ENCODE measurements at regions not wholly inside any gene's neighbourhood (a gene's known extent, or its start where the extent isn't known, plus 50 kb on each side); places are given as distances from the start of the nearest gene placed in this dataset.
"Not testable (repeated sequence)": the region's sequence is repeated elsewhere in the genome, so short reads cannot be mapped to it uniquely, and the experiment has no call there.

DNA sequence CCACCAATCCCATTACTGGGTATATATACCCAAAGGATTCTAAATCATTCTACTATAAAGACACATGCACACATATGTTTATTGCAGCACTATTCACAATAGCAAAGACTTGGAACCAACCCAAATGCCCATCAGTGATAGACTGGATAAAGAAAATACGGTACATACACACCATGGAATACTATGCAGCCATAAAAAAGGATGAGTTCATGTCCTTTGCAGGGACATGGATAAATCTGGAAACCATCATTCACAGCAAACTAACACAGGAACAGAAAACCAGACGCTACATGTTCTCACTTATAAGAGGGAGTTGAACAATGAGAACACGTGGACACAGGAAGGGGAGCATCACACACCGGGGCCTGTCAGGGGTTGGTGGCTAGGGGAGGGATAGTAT, 154.3 kb downstream of the TPBG start:
- WGBS: 98% methylated on average over 4 of the region's 4 CpGs
- not testable (repeated sequence) for H3K4me3 ChIP-seq (ENCODE audit: insufficient read depth in 1 of 2, low read depth in 1 of 2, low read length in 2 of 2); H3K9ac ChIP-seq (ENCODE audit: low read length); H3K27me3 ChIP-seq (ENCODE audit: control insufficient read depth in 1 of 2, insufficient read depth in 1 of 2, low read length in 2 of 2); H2BK15ac ChIP-seq (ENCODE audit: low read depth, poor library complexity, severe bottlenecking); H2AFZ ChIP-seq (ENCODE audit: low read depth, low read length); H3K18ac ChIP-seq (ENCODE audit: low read depth in 1 of 2, low read length in 2 of 2); DNase-seq; H3K23ac ChIP-seq (ENCODE audit: low read length in 2 of 2); H3K14ac ChIP-seq (ENCODE audit: low read length in 2 of 2); H3K4ac ChIP-seq (ENCODE audit: low read depth in 1 of 2, low read length in 2 of 2); H3K4me1 ChIP-seq (ENCODE audit: control insufficient read depth, insufficient read depth, low read depth, low read length); H3K4me2 ChIP-seq (ENCODE audit: low read length, poor library complexity, severe bottlenecking); H2BK5ac ChIP-seq (ENCODE audit: low read depth, low read length, poor library complexity, severe bottlenecking); H3K79me1 ChIP-seq (replicated peaks; ENCODE audit: low read length, poor library complexity, severe bottlenecking); H4K91ac ChIP-seq (ENCODE audit: low read length); H3K27ac ChIP-seq (ENCODE audit: low read length, poor library complexity, severe bottlenecking); H3K36me3 ChIP-seq (ENCODE audit: control insufficient read depth in 1 of 2, insufficient read depth in 2 of 2, low read depth in 1 of 2, low read length in 2 of 2); H2AK5ac ChIP-seq (ENCODE audit: low read length, severe bottlenecking); H2BK12ac ChIP-seq (ENCODE audit: low read length in 2 of 2); H4K8ac ChIP-seq (ENCODE audit: low read length); H2BK120ac ChIP-seq (ENCODE audit: low read depth, low read length)
- peaks cover 22% of the 10 kb centered on the region for H3K9me3 ChIP-seq (ENCODE audit: control insufficient read depth, low read length)

DNA sequence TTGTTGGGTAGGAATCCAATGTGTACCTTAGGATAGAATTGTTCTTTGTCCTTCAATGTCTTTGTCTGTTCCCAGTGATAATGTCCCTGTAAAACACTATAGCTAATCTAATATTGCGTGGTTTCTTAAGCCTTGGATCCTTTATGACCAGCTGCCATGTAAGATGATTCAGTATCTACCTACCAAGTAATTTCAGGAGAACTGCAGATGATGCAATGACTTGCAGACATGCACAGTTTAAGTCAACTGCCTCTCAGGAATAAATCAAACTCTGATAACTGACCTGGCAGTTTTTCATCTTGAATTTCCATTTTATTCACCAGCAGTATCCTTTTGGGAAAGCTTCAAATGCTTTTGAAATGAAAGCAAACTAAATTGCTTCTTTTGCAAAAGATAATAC, 157.8 kb downstream of the TPBG start:
- H4K91ac ChIP-seq (ENCODE audit: low read length): no peak overlapping the region
- no peak overlapping the region for H3K18ac ChIP-seq (ENCODE audit: low read depth in 1 of 2, low read length in 2 of 2)
- no peak overlapping the region for H3K14ac ChIP-seq (ENCODE audit: low read length in 2 of 2)
- peaks cover 10% of the 10 kb centered on the region for H3K9me3 ChIP-seq (ENCODE audit: control insufficient read depth, low read length)
- H2BK15ac ChIP-seq (ENCODE audit: low read depth, poor library complexity, severe bottlenecking): no peak overlapping the region
- H3K4me2 ChIP-seq (ENCODE audit: low read length, poor library complexity, severe bottlenecking): no peak overlapping the region
- no peak overlapping the region for H2BK120ac ChIP-seq (ENCODE audit: low read depth, low read length)
- H3K23ac ChIP-seq (ENCODE audit: low read length in 2 of 2): no peak overlapping the region
- H2BK12ac ChIP-seq (ENCODE audit: low read length in 2 of 2): no peak overlapping the region
- no peak overlapping the region for H2BK5ac ChIP-seq (ENCODE audit: low read depth, low read length, poor library complexity, severe bottlenecking)
- no peaks in the 10 kb centered on the region for H3K36me3 ChIP-seq (ENCODE audit: control insufficient read depth in 1 of 2, insufficient read depth in 2 of 2, low read depth in 1 of 2, low read length in 2 of 2)
- H3K4me3 ChIP-seq (ENCODE audit: insufficient read depth in 1 of 2, low read depth in 1 of 2, low read length in 2 of 2): no peak overlapping the region
- no peak overlapping the region for H2AK5ac ChIP-seq (ENCODE audit: low read length, severe bottlenecking)
- H3K27ac ChIP-seq (ENCODE audit: low read length, poor library complexity, severe bottlenecking): no peak overlapping the region
- WGBS: 92% methylated on average over 1 of the region's 1 CpG
- H4K8ac ChIP-seq (ENCODE audit: low read length): no peak overlapping the region
- H3K9ac ChIP-seq (ENCODE audit: low read length): no peak overlapping the region
- H3K4ac ChIP-seq (ENCODE audit: low read depth in 1 of 2, low read length in 2 of 2): no peak overlapping the region
- DNase-seq: no peak
- H3K27me3 ChIP-seq (ENCODE audit: control insufficient read depth in 1 of 2, insufficient read depth in 1 of 2, low read length in 2 of 2): no peaks in the 10 kb centered on the region
- H3K79me1 ChIP-seq (replicated peaks; ENCODE audit: low read length, poor library complexity, severe bottlenecking): no peaks in the 10 kb centered on the region
- H3K4me1 ChIP-seq (ENCODE audit: control insufficient read depth, insufficient read depth, low read depth, low read length): no peaks in the 10 kb centered on the region
- no peak overlapping the region for H2AFZ ChIP-seq (ENCODE audit: low read depth, low read length)

DNA sequence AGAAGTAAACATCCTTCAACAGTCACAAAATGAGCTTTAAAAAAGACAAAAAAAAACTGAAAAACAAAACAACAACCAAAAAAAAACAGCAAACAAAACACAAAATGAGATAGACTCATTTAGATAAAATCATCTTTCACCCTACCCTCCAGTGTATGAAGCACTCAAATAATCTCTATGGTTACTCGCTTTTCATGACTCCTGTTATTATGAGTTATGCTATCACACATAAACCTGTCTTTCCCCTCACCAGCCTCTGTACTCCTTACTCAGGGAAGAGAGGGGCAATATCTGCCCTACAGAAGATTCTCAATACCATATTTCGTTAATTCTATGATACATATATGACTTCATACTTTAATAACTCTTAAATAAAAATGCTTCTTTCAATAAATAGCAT, 158.2 kb downstream of the TPBG start:
- H2BK15ac ChIP-seq (ENCODE audit: low read depth, poor library complexity, severe bottlenecking): no peak overlapping the region
- no peak overlapping the region for H3K4me3 ChIP-seq (ENCODE audit: insufficient read depth in 1 of 2, low read depth in 1 of 2, low read length in 2 of 2)
- no peak overlapping the region for H2AFZ ChIP-seq (ENCODE audit: low read depth, low read length)
- no peak overlapping the region for H2BK5ac ChIP-seq (ENCODE audit: low read depth, low read length, poor library complexity, severe bottlenecking)
- H3K14ac ChIP-seq (ENCODE audit: low read length in 2 of 2): no peak overlapping the region
- no peak overlapping the region for H3K4me2 ChIP-seq (ENCODE audit: low read length, poor library complexity, severe bottlenecking)
- no peak overlapping the region for H2BK120ac ChIP-seq (ENCODE audit: low read depth, low read length)
- no peak overlapping the region for H3K18ac ChIP-seq (ENCODE audit: low read depth in 1 of 2, low read length in 2 of 2)
- H3K9me3 ChIP-seq (ENCODE audit: control insufficient read depth, low read length): peaks cover 10% of the 10 kb centered on the region
- no peak for DNase-seq
- H3K27me3 ChIP-seq (ENCODE audit: control insufficient read depth in 1 of 2, insufficient read depth in 1 of 2, low read length in 2 of 2): no peaks in the 10 kb centered on the region
- H2AK5ac ChIP-seq (ENCODE audit: low read length, severe bottlenecking): no peak overlapping the region
- H3K4ac ChIP-seq (ENCODE audit: low read depth in 1 of 2, low read length in 2 of 2): no peak overlapping the region
- no peaks in the 10 kb centered on the region for H3K4me1 ChIP-seq (ENCODE audit: control insufficient read depth, insufficient read depth, low read depth, low read length)
- no peak overlapping the region for H3K9ac ChIP-seq (ENCODE audit: low read length)
- H4K8ac ChIP-seq (ENCODE audit: low read length): no peak overlapping the region
- 91% methylated on average over 1 of the region's 2 CpGs for WGBS
- no peak overlapping the region for H3K27ac ChIP-seq (ENCODE audit: low read length, poor library complexity, severe bottlenecking)
- no peak overlapping the region for H2BK12ac ChIP-seq (ENCODE audit: low read length in 2 of 2)
- no peaks in the 10 kb centered on the region for H3K79me1 ChIP-seq (replicated peaks; ENCODE audit: low read length, poor library complexity, severe bottlenecking)
- no peaks in the 10 kb centered on the region for H3K36me3 ChIP-seq (ENCODE audit: control insufficient read depth in 1 of 2, insufficient read depth in 2 of 2, low read depth in 1 of 2, low read length in 2 of 2)
- no peak overlapping the region for H3K23ac ChIP-seq (ENCODE audit: low read length in 2 of 2)
- no peak overlapping the region for H4K91ac ChIP-seq (ENCODE audit: low read length)

DNA sequence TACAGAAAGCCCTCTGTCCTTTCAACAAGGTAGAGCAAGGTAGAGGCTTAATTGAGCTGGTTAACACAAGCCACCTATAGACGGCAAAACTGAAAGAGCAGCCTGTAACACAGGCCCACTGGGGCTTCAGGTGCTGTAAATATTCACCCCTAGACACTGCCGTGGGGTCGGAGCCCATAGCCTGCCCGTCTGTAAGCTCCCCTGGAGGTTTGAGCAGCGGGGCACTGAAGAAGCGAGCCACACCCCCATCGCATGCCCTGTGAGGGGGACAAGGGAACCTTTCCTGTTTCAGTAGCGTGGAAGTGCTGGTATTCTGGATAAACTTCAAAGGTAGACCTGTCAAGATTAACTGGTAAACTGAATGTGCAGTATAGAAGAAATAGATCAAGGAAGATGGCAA, 160.4 kb downstream of the TPBG start:
- H3K27ac ChIP-seq (ENCODE audit: low read length, poor library complexity, severe bottlenecking): no peak overlapping the region
- no peak overlapping the region for H3K18ac ChIP-seq (ENCODE audit: low read depth in 1 of 2, low read length in 2 of 2)
- no peak overlapping the region for H2BK15ac ChIP-seq (ENCODE audit: low read depth, poor library complexity, severe bottlenecking)
- H3K23ac ChIP-seq (ENCODE audit: low read length in 2 of 2): no peak overlapping the region
- H3K9me3 ChIP-seq (ENCODE audit: control insufficient read depth, low read length): peaks cover 10% of the 10 kb centered on the region
- H3K4me1 ChIP-seq (ENCODE audit: control insufficient read depth, insufficient read depth, low read depth, low read length): no peaks in the 10 kb centered on the region
- no peak overlapping the region for H3K4me3 ChIP-seq (ENCODE audit: insufficient read depth in 1 of 2, low read depth in 1 of 2, low read length in 2 of 2)
- H3K4me2 ChIP-seq (ENCODE audit: low read length, poor library complexity, severe bottlenecking): no peak overlapping the region
- H3K14ac ChIP-seq (ENCODE audit: low read length in 2 of 2): no peak overlapping the region
- no peaks in the 10 kb centered on the region for H3K79me1 ChIP-seq (replicated peaks; ENCODE audit: low read length, poor library complexity, severe bottlenecking)
- no peak overlapping the region for H2AFZ ChIP-seq (ENCODE audit: low read depth, low read length)
- WGBS: 89% methylated on average over 8 of the region's 8 CpGs
- H2BK12ac ChIP-seq (ENCODE audit: low read length in 2 of 2): no peak overlapping the region
- DNase-seq: no peak
- H4K8ac ChIP-seq (ENCODE audit: low read length): no peak overlapping the region
- no peak overlapping the region for H3K4ac ChIP-seq (ENCODE audit: low read depth in 1 of 2, low read length in 2 of 2)
- no peaks in the 10 kb centered on the region for H3K36me3 ChIP-seq (ENCODE audit: control insufficient read depth in 1 of 2, insufficient read depth in 2 of 2, low read depth in 1 of 2, low read length in 2 of 2)
- H2BK120ac ChIP-seq (ENCODE audit: low read depth, low read length): no peak overlapping the region
- no peak overlapping the region for H4K91ac ChIP-seq (ENCODE audit: low read length)
- H3K27me3 ChIP-seq (ENCODE audit: control insufficient read depth in 1 of 2, insufficient read depth in 1 of 2, low read length in 2 of 2): no peaks in the 10 kb centered on the region
- H2AK5ac ChIP-seq (ENCODE audit: low read length, severe bottlenecking): no peak overlapping the region
- no peak overlapping the region for H3K9ac ChIP-seq (ENCODE audit: low read length)
- H2BK5ac ChIP-seq (ENCODE audit: low read depth, low read length, poor library complexity, severe bottlenecking): no peak overlapping the region

Measured in mesenchymal stem cell (in vitro differentiated cells and primary cell).